ENCODE measurements at regions not wholly inside any gene's neighbourhood (a gene's known extent, or its start where the extent isn't known, plus 50 kb on each side); places are given as distances from the start of the nearest gene placed in this dataset.

GRCh38 chr12:38544330-38545066 lies 227.9 kb downstream of the ALG10B start:
- TF ChIP-seq CTCF (IDR thresholded peaks at IDR 0.05; ENCODE audit: borderline replicate concordance, insufficient read depth, low read depth, low read length): 0 out of 2 replicates have a peak, but pooled peaks have one; percentile 16
- H3K4me3 ChIP-seq (ENCODE audit: low read depth, low read length): no peak overlapping the region

- no peak for TF ChIP-seq CTCF (IDR thresholded peaks at IDR 0.05; ENCODE audit: borderline replicate concordance, insufficient read depth, low read depth, low read length)
- H3K4me3 ChIP-seq (ENCODE audit: low read depth, low read length): no peak overlapping the region
These were observed 231.0 kb downstream of the ALG10B start for GRCh38 chr12:38547586-38547985.

GRCh38 chr12:38555620-38556591 lies 239.3 kb downstream of the ALG10B start:
- TF ChIP-seq CTCF (IDR thresholded peaks at IDR 0.05; ENCODE audit: borderline replicate concordance, insufficient read depth, low read depth, low read length): no peak
- H3K4me3 ChIP-seq (ENCODE audit: low read depth, low read length): no peak overlapping the region

- H3K4me3 ChIP-seq (ENCODE audit: low read depth, low read length): no peak overlapping the region
- no peak for TF ChIP-seq CTCF (IDR thresholded peaks at IDR 0.05; ENCODE audit: borderline replicate concordance, insufficient read depth, low read depth, low read length)
These were observed 240.1 kb downstream of the ALG10B start for GRCh38 chr12:38556647-38557046.

GRCh38 chr12:38585086-38585485 lies 268.5 kb downstream of the ALG10B start:
- TF ChIP-seq CTCF (IDR thresholded peaks at IDR 0.05; ENCODE audit: borderline replicate concordance, insufficient read depth, low read depth, low read length): no peak
- no peak overlapping the region for H3K4me3 ChIP-seq (ENCODE audit: low read depth, low read length)

GRCh38 chr12:38586789-38587188 lies 270.2 kb downstream of the ALG10B start:
- H3K4me3 ChIP-seq (ENCODE audit: low read depth, low read length): no peak overlapping the region
- TF ChIP-seq CTCF (IDR thresholded peaks at IDR 0.05; ENCODE audit: borderline replicate concordance, insufficient read depth, low read depth, low read length): no peak
